GM18861 (cell line): ENCODE measurements at regions not wholly inside any gene's neighbourhood (a gene's known extent, or its start where the extent isn't known, plus 50 kb on each side); places are given as distances from the start of the nearest gene placed in this dataset.

Source experiments
- ATAC-seq: cut with Tn5 transposase; IDR thresholded peaks from one replicate; pipeline ENCODE4 v1.9.1; 2021; ENCODE audit not compliant: unreplicated experiment

GRCh38 chr2:56099963-56100362 lies 83.8 kb upstream of the CCDC85A start:
- ATAC-seq, result no peak

GRCh38 chr2:56100791-56101312 lies 82.9 kb upstream of the CCDC85A start:
- ATAC-seq, result no peak

DNA sequence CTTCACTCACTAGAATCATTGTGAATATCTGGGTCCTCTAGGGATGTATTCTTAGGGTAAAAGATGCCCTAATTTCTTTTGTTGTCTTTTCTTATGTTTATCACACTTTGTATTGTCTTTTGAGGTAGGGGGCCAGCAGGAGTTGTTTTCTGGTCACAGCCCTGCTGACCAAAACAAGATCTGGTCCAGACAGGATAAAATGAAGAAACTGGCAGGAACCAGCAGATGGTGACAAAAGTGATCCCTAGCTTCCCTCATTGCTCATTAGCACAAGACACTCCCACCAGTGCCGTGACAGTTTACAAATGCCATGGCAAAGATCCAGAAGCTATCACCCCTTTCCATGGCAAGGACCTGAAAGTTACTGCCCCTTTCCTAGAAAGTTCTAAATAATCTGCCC lies 81.7 kb upstream of the CCDC85A start:
- ATAC-seq, result no peak

- no peak for ATAC-seq
These were observed 80.9 kb upstream of the CCDC85A start for GRCh38 chr2:56102866-56103265.

GRCh38 chr2:56104962-56105361 lies 78.8 kb upstream of the CCDC85A start:
- no peak for ATAC-seq

DNA sequence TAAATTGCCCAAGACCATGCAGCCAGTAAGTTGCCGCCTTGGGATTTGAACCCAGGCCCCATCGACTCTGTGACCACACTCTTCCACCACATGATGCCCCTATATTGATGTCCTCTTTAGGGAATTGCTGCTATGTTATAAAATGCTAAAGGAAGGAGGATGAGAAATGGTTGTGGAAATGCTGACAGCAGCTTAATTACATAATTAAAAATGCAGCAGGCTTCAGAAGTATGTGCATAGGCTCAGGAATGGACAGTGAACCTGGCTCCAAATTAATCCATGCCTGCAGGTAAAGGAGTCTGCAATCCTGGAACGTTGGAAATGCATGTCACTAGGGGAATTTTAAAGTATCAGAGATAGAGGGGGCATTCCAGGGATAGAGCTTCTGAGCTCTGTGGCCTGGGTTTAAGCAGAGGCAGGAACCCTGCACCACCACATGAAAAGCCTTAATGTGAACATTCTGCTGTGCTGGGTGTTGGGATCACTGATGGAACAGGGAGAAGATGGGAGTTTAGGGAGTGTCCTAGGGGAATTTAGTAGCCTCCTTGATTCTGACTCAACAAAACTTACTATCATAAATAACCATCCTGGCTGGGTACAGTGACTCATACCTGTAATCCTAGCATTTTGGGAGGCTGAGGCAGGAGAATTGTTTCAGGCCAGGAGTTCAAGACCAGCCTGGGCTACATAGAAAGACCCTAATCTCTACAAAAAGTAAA lies 76.1 kb upstream of the CCDC85A start:
- ATAC-seq, result no peak

DNA sequence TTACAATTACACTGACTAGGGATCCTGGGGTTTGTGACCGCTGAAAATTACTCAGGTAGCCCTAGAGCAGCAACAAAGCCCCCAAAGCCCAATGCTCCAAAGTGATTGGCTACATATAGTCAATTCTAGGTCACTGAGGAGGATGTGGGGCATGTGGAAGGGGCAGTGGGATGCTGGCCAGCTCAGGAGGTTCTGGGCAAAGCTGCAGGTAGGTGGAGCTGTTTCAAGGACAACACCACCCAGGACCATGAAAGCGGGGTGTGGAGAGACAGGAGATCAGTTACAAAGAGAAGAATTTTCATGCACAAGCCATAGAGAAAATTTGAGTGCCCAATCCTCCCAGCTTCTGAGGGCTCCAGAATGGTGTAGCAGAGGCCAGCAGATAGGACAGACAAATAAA lies 75.0 kb upstream of the CCDC85A start:
- ATAC-seq, result no peak

- no peak for ATAC-seq
These were observed 73.8 kb upstream of the CCDC85A start for GRCh38 chr2:56109994-56110393.

DNA sequence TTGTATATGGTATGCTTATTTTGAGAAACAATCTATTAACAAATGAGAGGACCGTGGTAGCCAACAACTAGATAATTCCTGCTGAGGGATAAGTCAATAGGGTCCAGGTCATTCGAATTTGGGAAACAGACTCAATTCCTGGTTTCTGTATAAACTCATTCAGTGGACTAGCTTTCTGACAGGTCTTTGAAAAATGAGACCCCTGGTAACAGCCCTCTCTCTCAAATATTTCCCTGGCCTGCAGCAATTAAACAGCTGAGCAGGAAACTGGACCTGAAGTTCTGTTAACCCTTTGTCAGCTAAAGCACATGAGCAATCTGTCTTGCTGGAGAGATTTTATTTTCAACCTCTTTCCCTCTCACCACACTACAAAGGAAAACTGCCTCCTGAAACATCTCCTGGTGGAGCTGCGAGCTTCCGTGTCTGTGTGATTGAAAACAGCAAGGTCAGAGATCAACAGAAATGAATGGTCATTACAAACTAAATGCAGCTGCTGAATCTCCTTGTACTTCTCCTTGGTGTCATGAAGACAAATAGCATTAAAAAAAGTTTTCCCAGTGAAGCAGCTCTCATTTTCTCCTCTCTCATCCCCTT lies 70.3 kb upstream of the CCDC85A start:
- ATAC-seq, result no peak

- ATAC-seq, result no peak
These were observed 66.0 kb upstream of the CCDC85A start for GRCh38 chr2:56117764-56118163.

DNA sequence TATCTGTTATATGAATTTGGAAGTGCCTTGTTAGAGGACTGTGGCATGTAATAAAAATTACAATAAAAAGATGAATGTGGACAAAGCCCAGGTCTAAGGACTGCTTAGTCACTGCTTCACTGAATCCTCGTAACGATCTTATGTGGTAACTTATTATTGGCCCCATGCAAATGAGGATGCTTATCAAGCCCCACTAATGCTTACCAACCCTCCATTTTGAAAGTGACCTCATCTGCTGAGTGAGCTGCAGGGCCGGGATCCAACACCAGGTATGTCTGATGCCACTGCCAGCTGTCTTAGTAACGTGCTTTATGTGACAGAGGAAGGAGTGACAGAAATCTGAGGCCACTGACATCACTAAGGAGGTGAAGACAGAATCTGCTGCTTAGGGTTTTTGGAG lies 65.3 kb upstream of the CCDC85A start:
- no peak for ATAC-seq

- no peak for ATAC-seq
These were observed 61.8 kb upstream of the CCDC85A start for GRCh38 chr2:56121995-56122394.

GRCh38 chr2:56123538-56123937 lies 60.3 kb upstream of the CCDC85A start:
- ATAC-seq, result no peak

GRCh38 chr2:56127010-56127409 lies 56.8 kb upstream of the CCDC85A start:
- ATAC-seq, result no peak

- no peak for ATAC-seq
These were observed 56.2 kb upstream of the CCDC85A start for GRCh38 chr2:56127463-56128152.

- no peak for ATAC-seq
These were observed 55.6 kb upstream of the CCDC85A start for GRCh38 chr2:56128235-56128634.

DNA sequence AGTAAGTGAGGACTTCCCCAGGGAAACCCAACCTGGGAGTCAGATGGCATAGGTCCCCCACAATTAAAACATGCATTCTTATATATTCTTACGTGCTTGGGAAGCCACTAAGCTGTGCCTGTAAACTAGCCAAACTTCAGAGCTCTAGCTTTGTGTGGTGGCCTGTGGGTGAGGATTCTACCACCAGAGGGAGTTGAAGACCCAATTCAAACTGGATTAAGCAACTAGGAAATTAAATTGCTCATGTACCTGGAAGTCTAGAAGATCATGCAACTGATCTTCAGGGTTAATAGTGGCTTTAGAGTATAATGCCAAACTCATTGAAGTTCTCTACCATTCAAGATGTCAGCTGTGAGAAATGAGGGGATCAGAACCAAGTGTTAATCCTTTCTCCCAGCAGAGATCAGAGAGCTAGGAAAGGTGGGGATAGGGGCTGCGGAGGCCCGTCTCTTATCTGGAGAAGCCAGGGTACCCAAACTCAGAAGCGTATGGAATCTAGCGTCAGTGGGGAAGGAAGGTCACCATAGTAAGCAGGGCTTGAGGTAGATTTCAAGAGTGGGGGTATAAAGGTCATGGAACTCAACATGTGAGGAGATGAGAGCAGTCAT lies 53.2 kb upstream of the CCDC85A start:
- no peak for ATAC-seq

DNA sequence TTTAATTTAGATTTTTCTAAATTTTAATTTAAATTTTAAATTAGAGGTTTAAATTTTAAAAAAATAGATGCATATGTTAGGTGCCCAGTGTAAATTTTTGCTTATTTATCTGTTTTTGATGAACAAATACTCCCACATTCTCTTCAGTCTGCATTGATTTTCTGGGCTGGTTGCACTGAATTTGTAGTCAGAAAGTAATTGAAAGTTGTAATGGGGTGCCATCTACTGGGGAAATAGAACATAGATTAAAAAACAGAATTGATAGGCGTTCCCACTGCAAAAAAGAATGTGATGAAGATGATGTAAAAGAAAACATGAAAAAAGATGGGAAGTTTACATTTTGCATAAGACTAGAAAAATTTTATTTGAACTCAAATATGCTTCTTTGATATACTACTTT lies 51.7 kb upstream of the CCDC85A start:
- no peak for ATAC-seq

DNA sequence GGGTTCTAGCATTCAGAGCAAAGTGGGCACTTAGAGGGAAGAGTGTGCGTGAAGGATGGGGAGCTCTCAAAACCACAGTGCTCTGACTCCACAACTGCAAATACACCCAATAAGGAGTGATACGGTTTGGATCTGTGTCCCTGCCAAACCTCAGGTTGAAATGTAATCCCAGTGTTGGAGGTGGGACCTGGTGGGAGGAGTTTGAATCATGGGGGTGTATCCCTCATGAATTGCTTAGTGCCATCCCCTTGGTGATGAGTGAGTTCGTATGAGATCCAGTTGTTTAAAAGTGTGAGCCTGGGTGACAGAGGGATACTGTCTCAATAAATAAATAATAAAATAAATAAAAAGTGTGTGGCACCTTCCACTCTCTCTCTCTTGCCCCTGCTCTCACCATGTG lies 50.3 kb upstream of the CCDC85A start:
- no peak for ATAC-seq

- no peak for ATAC-seq
These were observed 49.7 kb upstream of the CCDC85A start for GRCh38 chr2:56133931-56134629.
